Subcutaneous abdominal adipose tissue (tissue), 5 donors: ENCODE measurements at regions not wholly inside any gene's neighbourhood (a gene's known extent, or its start where the extent isn't known, plus 50 kb on each side); places are given as distances from the start of the nearest gene placed in this dataset.

Source experiments
- H3K27ac ChIP-seq: one replicate; pipeline ENCODE4 v1.7.0; 2013; ENCODE audit warnings: low read depth, mild to moderate bottlenecking, inconsistent platforms, low read length, moderate library complexity
- H3K27me3 ChIP-seq, 5 donors: one replicate each; pipeline ENCODE4 v1.7.0; 2013; ENCODE audit warnings: low read length in 5 of 5, inconsistent platforms in 1 of 5; ENCODE audit not compliant: control insufficient read depth in 5 of 5, insufficient read depth in 4 of 5
- H3K36me3 ChIP-seq, 5 donors: one replicate each; pipeline ENCODE4 v1.7.0; 2013; ENCODE audit warnings: low read length in 5 of 5; ENCODE audit not compliant: control insufficient read depth in 5 of 5, insufficient read depth in 5 of 5
- H3K4me1 ChIP-seq, 5 donors: one replicate each; pipeline ENCODE4 v1.7.0; 2013; ENCODE audit warnings: low read length in 5 of 5, mild to moderate bottlenecking in 3 of 5, moderate library complexity in 1 of 5; ENCODE audit not compliant: control insufficient read depth in 5 of 5, insufficient read depth in 5 of 5
- H3K4me3 ChIP-seq, 5 donors: one replicate each; pipeline ENCODE4 v1.7.0; 2013; ENCODE audit warnings: low read length in 5 of 5, low read depth in 1 of 5
- H3K9ac ChIP-seq, 5 donors: one replicate each; pipeline ENCODE4 v1.7.0; 2013; ENCODE audit warnings: low read length in 5 of 5, mild to moderate bottlenecking in 4 of 5, moderate library complexity in 3 of 5
- H3K9me3 ChIP-seq, 5 donors: one replicate each; pipeline ENCODE4 v1.7.0; 2013; ENCODE audit warnings: low read length in 5 of 5; ENCODE audit not compliant: control insufficient read depth in 5 of 5
- donor health status: healthy.
- donor health status: healthy.
- donor health status: healthy.
- donor health status: healthy.
- donor health status: healthy.

- Histone ChIP-seq H3K36me3 (no peaks in the 10 kb centered on the region), H3K4me3 (no peak overlapping the region), H3K27me3 (no peaks in the 10 kb centered on the region), H3K9me3 (no peaks in the 10 kb centered on the region), H3K27ac (no peak overlapping the region), H3K9ac (no peak overlapping the region), H3K4me1 (no peaks in the 10 kb centered on the region)
These were observed 170.8 kb upstream of the RASGEF1B start for GRCh38 chr4:81642543-81642942.

- Histone ChIP-seq H3K9me3 (no peaks in the 10 kb centered on the region), H3K27me3 (no peaks in the 10 kb centered on the region), H3K9ac (no peak overlapping the region), H3K4me3 (no peak overlapping the region), H3K27ac (no peak overlapping the region), H3K36me3 (no peaks in the 10 kb centered on the region), H3K4me1 (peaks cover 0 to 2% (median 0%) of the 10 kb centered on the region in 5 donors)
These were observed 167.5 kb upstream of the RASGEF1B start for GRCh38 chr4:81639248-81639647.

GRCh38 chr4:81638698-81639097 is 167.0 kb upstream of the RASGEF1B start:
- no peaks in the 10 kb centered on the region for H3K27me3 ChIP-seq
- H3K27ac ChIP-seq, result no peak overlapping the region
- no peaks in the 10 kb centered on the region for H3K36me3 ChIP-seq
- H3K4me3 ChIP-seq, result no peak overlapping the region
- no peaks in the 10 kb centered on the region for H3K9me3 ChIP-seq
- no peak overlapping the region for H3K9ac ChIP-seq
- H3K4me1 ChIP-seq, result peaks cover 0 to 4% (median 0%) of the 10 kb centered on the region in 5 donors

GRCh38 chr4:81635739-81636138 is 164.0 kb upstream of the RASGEF1B start:
- Histone ChIP-seq H3K4me1 (peaks cover 0 to 14% (median 9%) of the 10 kb centered on the region in 5 donors), H3K27me3 (no peaks in the 10 kb centered on the region), H3K9ac (no peak overlapping the region), H3K36me3 (no peaks in the 10 kb centered on the region), H3K27ac (no peak overlapping the region), H3K9me3 (no peaks in the 10 kb centered on the region), H3K4me3 (no peak overlapping the region)

GRCh38 chr4:81634766-81635549 is 163.3 kb upstream of the RASGEF1B start:
- Histone ChIP-seq H3K4me1 (peaks cover 0 to 14% (median 9%) of the 10 kb centered on the region in 5 donors), H3K36me3 (no peaks in the 10 kb centered on the region), H3K9ac (no peak overlapping the region), H3K27ac (no peak overlapping the region), H3K9me3 (no peaks in the 10 kb centered on the region), H3K4me3 (no peak overlapping the region), H3K27me3 (no peaks in the 10 kb centered on the region)

- H3K4me1 ChIP-seq, result peaks cover 0 to 14% (median 9%) of the 10 kb centered on the region in 5 donors
- no peak overlapping the region for H3K27ac ChIP-seq
- H3K9me3 ChIP-seq, result no peaks in the 10 kb centered on the region
- H3K27me3 ChIP-seq, result no peaks in the 10 kb centered on the region
- no peaks in the 10 kb centered on the region for H3K36me3 ChIP-seq
- no peak overlapping the region for H3K4me3 ChIP-seq
- no peak overlapping the region for H3K9ac ChIP-seq
These were observed 162.5 kb upstream of the RASGEF1B start for GRCh38 chr4:81634165-81634564.

GRCh38 chr4:81632581-81633299 is 161.0 kb upstream of the RASGEF1B start:
- no peaks in the 10 kb centered on the region for H3K36me3 ChIP-seq
- H3K27ac ChIP-seq, result no peak overlapping the region
- H3K4me1 ChIP-seq, result peaks cover 0 to 14% (median 9%) of the 10 kb centered on the region in 5 donors
- H3K27me3 ChIP-seq, result no peaks in the 10 kb centered on the region
- no peak overlapping the region for H3K9ac ChIP-seq
- H3K9me3 ChIP-seq, result no peaks in the 10 kb centered on the region
- H3K4me3 ChIP-seq, result no peak overlapping the region

- Histone ChIP-seq H3K4me1 (peaks cover 0 to 14% (median 9%) of the 10 kb centered on the region in 5 donors), H3K27me3 (no peaks in the 10 kb centered on the region), H3K27ac (no peak overlapping the region), H3K9ac (no peak overlapping the region), H3K4me3 (no peak overlapping the region), H3K9me3 (no peaks in the 10 kb centered on the region), H3K36me3 (no peaks in the 10 kb centered on the region)
These were observed 160.3 kb upstream of the RASGEF1B start for GRCh38 chr4:81631958-81632441.

GRCh38 chr4:81629366-81629765 is 157.7 kb upstream of the RASGEF1B start:
- Histone ChIP-seq H3K9me3 (no peaks in the 10 kb centered on the region), H3K4me1 (peaks cover 0 to 13% (median 9%) of the 10 kb centered on the region in 5 donors), H3K4me3 (no peak overlapping the region), H3K9ac (no peak overlapping the region), H3K27me3 (no peaks in the 10 kb centered on the region), H3K27ac (no peak overlapping the region), H3K36me3 (no peaks in the 10 kb centered on the region)

- Histone ChIP-seq H3K9me3 (no peaks in the 10 kb centered on the region), H3K27me3 (no peaks in the 10 kb centered on the region), H3K4me3 (no peak overlapping the region), H3K4me1 (peaks cover 0 to 10% (median 9%) of the 10 kb centered on the region in 5 donors), H3K9ac (no peak overlapping the region), H3K36me3 (no peaks in the 10 kb centered on the region), H3K27ac (no peak overlapping the region)
These were observed 156.8 kb upstream of the RASGEF1B start for GRCh38 chr4:81628489-81628888.
